ENCODE measurements at regions not wholly inside any gene's neighbourhood (a gene's known extent, or its start where the extent isn't known, plus 50 kb on each side); places are given as distances from the start of the nearest gene placed in this dataset.

GRCh38 chr10:78719276-78719675, 349.5 kb upstream of the ZMIZ1 start:
- no peak for DNase-seq

DNA sequence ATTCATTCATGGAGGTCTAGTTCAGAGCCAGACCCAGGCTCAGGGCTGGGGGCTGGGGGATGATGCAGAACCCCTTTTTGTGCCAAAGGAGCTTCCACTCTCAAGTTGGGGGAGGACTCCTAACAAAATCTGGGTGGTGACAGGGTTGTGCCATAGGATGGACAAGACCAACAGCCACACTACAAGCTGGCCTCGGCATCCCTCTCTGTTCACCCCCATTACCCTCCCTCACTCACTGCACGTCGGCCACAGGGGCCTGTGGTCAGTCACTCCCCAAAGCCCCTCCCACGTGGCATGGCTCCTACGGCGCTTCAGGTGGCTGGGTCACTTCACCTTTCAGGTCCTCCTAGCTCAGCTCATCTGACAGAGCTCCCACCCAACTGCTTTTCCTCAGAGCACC, 348.7 kb upstream of the ZMIZ1 start:
- DNase-seq, result no peak

- no peak for DNase-seq
Observed at GRCh38 chr10:78721231-78721630, 347.5 kb upstream of the ZMIZ1 start.

DNA sequence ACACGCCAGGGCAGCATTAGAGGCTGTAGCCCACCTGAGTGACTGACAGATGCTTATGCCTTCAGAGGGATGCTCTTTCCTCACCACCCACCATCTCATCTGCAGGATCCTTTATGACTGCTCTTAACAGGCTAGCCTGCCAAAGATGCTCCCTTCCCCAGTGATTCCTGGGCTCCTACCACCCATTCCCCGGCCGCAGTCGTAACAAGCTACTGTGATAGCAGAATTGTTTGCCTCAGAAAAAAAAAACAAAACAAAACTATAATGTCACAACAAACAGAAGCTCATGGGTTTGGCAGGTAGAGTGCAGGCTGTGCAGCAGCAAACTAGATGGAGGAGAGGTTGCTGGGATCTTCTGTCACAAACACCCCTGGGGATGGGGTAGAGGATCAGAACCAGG, 343.9 kb upstream of the ZMIZ1 start:
- DNase-seq, result no peak

DNA sequence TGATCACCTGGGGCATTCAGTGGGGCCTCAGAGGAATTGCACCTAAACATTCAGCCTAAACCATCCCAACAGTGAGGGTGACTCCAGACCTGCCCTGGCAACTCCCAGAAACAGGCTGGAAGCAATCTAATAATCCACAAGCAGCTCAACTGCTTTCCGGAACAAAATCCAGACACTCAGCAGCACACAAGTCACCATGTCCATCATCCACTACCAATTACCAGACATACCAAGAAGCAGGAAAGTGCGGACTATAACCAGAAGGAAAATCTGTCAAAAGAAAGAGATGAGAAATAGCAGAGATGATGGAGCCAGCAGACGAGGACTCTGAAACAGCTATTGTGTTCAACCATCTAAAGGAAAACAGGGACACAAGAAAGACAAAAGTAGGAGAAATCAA, 342.6 kb upstream of the ZMIZ1 start:
- DNase-seq, result no peak

GRCh38 chr10:78727251-78727650, 341.5 kb upstream of the ZMIZ1 start:
- DNase-seq, result no peak

DNA sequence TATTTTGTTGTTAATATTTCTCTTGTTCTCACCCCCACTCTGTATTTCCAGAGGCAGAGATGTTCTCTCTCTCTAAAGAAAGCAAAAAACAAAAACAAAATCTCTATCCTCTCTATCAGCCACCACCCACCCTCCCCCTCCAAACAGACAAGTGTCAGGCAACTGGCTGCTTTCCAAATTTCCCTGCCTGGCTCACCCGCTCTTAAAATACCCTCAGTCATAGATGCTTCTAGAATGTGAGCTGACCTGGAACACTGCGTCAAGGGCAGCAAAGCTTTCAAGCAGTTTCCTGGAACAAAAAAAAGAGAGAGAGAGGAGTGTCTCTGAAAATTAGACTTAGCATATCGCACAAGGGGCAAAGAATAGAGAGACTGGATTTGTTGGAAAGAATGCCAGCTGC, 341.0 kb upstream of the ZMIZ1 start:
- no peak for DNase-seq

- DNase-seq, result no peak
Observed at GRCh38 chr10:78728176-78728575, 340.6 kb upstream of the ZMIZ1 start.

DNA sequence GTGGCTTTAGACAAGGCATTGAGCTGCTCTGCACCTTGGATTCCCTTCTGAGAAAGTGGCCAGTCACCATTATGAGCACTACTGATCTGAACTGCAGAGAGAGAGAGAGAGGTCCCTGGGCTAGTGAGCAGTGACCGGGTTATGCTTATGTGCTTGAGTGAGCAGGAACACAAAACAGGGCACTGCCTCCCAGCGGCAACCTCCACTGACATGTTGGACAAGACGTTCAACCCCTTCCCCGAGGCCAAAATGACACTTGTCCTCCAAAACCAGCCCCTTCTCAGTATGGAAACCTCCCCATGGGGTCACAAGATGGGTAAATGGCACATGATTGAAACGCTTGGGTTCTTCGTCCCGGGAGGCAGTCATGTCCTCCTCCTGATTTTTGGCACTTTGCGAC, 339.4 kb upstream of the ZMIZ1 start:
- no peak for DNase-seq

DNA sequence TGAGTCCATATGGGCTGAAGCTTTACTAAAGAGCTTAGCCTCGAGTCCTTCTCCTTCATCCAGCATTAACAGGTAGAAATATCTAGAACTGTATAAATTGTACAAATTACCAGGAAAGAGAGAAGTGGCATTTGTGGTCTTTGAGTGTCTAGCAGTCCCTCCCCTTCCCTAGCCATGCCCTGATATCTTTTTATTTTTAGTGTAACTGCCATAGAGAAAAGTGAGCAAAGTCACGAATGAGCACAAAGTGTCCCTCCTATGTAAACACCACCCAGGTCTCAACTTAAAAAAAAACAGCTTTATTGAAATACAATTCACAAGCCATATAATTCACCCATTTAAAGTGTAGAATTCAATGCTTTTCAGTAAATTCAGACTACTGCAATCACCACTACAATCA, 339.0 kb upstream of the ZMIZ1 start:
- DNase-seq, result no peak

DNA sequence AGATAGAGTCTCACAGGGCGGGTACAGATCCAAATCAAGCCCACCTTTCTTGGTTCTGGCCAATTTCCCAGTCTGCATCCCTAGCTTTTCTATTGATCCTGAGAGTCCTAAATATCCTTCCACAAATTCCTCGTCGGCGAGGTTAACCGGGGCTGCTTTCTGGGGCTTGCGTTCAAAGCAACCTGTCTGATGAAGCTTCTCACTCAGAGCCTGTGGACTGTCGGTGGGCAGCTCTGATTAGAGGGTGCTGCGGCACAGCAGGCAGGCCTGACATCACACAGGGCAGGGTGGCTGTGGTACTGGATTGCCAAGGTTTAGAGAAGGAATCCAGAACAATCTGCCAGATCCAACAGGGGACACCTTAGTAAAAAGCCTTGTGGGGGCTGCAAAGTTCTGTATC, 338.0 kb upstream of the ZMIZ1 start:
- DNase-seq, result no peak

- no peak for DNase-seq
Observed at GRCh38 chr10:78731675-78732074, 337.1 kb upstream of the ZMIZ1 start.

DNA sequence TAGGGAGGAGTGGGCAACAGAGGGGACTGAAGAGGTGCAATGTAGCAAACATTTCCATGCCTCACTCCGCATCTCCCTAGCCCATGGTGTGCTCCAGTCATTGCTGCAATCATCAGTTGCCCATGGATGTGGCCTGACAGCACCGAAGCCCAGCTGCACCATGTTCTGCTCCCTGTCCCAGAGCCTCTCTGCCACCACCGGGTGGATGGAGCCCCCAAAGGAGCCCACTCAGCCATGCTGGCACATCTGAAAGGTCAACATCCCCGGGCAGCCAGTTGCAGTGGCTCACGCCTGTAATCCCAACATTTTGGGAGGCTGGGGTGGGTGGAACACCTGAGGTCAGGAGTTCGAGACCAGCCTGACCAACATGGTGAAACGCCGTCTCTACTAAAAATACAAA, 336.4 kb upstream of the ZMIZ1 start:
- no peak for DNase-seq

- no peak for DNase-seq
Observed at GRCh38 chr10:78736926-78737630, 331.7 kb upstream of the ZMIZ1 start.

- DNase-seq, result no peak
Observed at GRCh38 chr10:78737883-78738856, 330.6 kb upstream of the ZMIZ1 start.

GRCh38 chr10:78738861-78739260, 329.9 kb upstream of the ZMIZ1 start:
- DNase-seq, result no peak

GRCh38 chr10:78739444-78740053, 329.2 kb upstream of the ZMIZ1 start:
- DNase-seq, result no peak

- DNase-seq, result no peak
Observed at GRCh38 chr10:78740976-78741915, 327.5 kb upstream of the ZMIZ1 start.

- DNase-seq, result no peak
Observed at GRCh38 chr10:78742406-78742729, 326.4 kb upstream of the ZMIZ1 start.

DNA sequence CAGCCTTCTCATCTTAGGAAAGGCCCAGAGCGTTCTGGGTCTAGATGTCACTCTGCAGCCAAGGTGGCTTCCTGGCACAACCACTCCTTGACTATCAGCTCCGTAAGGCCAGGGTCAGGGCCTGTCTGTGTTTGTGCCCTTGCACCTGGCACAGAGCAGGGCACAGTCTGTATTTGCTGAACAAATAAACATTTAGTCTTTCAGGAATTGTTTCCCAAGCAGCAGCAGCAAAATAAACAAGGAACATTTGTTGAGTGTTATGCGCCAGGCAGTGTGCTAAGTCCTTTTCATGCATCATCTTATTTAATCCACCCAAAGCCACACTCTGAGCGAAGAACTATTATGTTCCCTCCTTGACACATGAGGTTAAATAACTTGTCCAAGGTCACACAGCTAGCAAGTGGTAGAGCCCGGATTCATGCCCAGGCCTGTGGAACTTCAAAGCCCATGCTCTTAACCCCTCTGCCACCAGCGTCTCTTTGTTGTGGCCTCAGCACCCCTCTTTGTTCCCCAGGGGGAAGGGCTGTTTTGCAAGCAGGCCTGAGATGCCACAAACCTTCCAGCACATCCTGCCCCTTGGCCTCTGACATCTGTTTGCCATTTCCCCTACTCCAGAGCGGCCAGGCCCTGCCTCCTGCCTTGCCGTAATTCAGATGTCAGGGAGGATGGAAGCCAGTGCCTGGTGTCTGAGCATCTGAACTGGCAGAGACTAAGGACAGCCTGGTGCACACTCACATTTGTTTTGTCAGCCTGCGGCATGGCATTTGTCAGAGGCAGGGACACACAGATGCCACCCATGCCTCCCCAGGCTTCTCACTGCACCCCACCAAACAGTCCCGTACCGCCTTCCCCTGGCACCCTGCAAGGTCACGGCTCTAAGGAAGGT, 325.8 kb upstream of the ZMIZ1 start:
- no peak for DNase-seq

DNA sequence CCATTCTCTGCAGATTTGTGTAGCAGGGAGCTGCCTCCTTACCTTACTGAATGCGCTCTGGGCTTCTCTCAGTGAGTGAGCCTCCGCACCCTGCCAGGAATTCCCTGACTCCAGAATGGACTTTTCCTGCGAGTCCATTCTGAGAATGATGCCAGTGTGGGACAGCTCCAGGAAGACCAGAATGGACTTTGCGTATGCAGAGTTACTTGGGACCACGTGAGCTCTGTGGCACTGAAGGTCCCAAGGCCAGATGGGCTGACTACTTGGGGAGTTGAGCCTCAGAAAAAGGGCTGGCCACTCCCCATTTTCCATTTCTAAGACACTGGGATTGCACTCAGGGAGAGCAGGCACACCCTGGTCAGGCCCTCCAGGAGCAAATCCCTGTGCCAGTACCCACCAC, 324.7 kb upstream of the ZMIZ1 start:
- no peak for DNase-seq
